ENCODE measurements at regions not wholly inside any gene's neighbourhood (a gene's known extent, or its start where the extent isn't known, plus 50 kb on each side); places are given as distances from the start of the nearest gene placed in this dataset.

DNA sequence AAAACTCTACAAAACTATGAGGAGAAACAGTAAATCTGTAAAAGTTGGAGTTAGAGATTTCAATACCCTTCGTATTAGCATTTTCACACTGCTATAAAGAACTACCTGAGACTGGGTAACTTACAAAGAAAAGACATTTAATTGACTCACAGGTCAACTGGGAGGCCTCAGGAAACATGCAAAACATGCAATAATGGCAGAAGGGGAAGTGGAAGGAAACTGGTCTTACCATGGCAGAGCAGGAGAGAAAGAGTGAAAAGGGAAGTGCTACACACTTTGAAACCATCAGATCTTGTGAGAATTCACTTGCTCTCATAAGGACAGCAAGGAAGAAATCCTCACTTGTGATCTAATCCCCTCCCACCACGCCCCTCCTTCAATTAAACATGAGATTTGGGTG, 949.9 kb downstream of the TECRL start:
- ATAC-seq (no peak), DNase-seq (ENCODE audit: low spot score) (no peak), FAIRE-seq (no peak)
- Histone ChIP-seq H3K27ac (ENCODE audit: extremely low read length, insufficient read depth, low read length) (no peak overlapping the region), H3K4me1 (ENCODE audit: insufficient read depth, low read length) (no peaks in the 10 kb centered on the region), H4K20me1 (ENCODE audit: insufficient read depth, low read length) (no peaks in the 10 kb centered on the region), H3K9ac (ENCODE audit: insufficient read depth, low read depth, low read length) (no peak overlapping the region), H3K27me3 (ENCODE audit: control insufficient read depth in 1 of 2, insufficient read depth in 2 of 2, low read length in 2 of 2) (no peaks in the 10 kb centered on the region), H3K4me2 (ENCODE audit: low read depth, low read length) (no peak overlapping the region), H3K79me2 (ENCODE audit: insufficient read depth, low read length) (no peaks in the 10 kb centered on the region), H3K9me3 (ENCODE audit: low read length) (no peaks in the 10 kb centered on the region), H3K4me3 (replicated peaks in 1 of 3; ENCODE audit: insufficient read depth in 1 of 3, low read depth in 2 of 3, low read length in 3 of 3) (no peak overlapping the region), H2AFZ (ENCODE audit: low read length) (no peak overlapping the region), H3K36me3 (replicated peaks in 1 of 2; ENCODE audit: control insufficient read depth in 1 of 2, insufficient read depth in 2 of 2, low read length in 2 of 2) (no peaks in the 10 kb centered on the region)
- ChIA-PET CTCF (ENCODE audit: low intra/inter-chr PET ratio, low total read pairs) (no interaction called here), POLR2A (no interaction called here)
- in situ Hi-C loops (cut with HindIII; ENCODE audit: extremely low pct_ligation_motif_present, low pct_unique_long_range_greater_than_20kb) (no loop called here), intact Hi-C loops (cut with micrococcal nuclease; ENCODE audit: unreplicated experiment) (no loop called here)
- 0% methylated on average over 2 of the region's 2 CpGs for WGBS (ENCODE audit: low lambda C conversion rate)
- no TSS peak for BruUV-seq (replicated peaks)
- TF ChIP-seq, protein P1, sequence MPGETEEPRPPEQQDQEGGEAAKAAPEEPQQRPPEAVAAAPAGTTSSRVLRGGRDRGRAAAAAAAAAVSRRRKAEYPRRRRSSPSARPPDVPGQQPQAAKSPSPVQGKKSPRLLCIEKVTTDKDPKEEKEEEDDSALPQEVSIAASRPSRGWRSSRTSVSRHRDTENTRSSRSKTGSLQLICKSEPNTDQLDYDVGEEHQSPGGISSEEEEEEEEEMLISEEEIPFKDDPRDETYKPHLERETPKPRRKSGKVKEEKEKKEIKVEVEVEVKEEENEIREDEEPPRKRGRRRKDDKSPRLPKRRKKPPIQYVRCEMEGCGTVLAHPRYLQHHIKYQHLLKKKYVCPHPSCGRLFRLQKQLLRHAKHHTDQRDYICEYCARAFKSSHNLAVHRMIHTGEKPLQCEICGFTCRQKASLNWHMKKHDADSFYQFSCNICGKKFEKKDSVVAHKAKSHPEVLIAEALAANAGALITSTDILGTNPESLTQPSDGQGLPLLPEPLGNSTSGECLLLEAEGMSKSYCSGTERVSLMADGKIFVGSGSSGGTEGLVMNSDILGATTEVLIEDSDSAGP (CRISPR knock-in tag; IDR thresholded peaks at IDR 0.05; ENCODE audit: borderline replicate concordance) = no peak
- TF ChIP-seq ZNF841 (CRISPR knock-in tag; IDR thresholded peaks at IDR 0.05; ENCODE audit: borderline replicate concordance) (no peak), MED8 (CRISPR knock-in tag; IDR thresholded peaks at IDR 0.05; ENCODE audit: insufficient replicate concordance) (no peak), MXI1 (IDR thresholded peaks at IDR 0.05; ENCODE audit: borderline replicate concordance, low read depth, low read length) (no peak), JARID2 (CRISPR knock-in tag; IDR thresholded peaks at IDR 0.05; ENCODE audit: insufficient replicate concordance) (no peak), SOX13 (IDR thresholded peaks at IDR 0.05) (no peak), SOX13 (CRISPR knock-in tag; conservative IDR thresholded peaks at IDR 0.05 in 1 of 2, IDR thresholded peaks at IDR 0.05 in 1 of 2) (no peak), ZNF44 (CRISPR knock-in tag; IDR thresholded peaks at IDR 0.05) (no peak), FOXA1 (IDR thresholded peaks at IDR 0.05) (no peak), FOXA1 (CRISPR knock-in tag; IDR thresholded peaks at IDR 0.05) (no peak), SMAD9 (CRISPR knock-in tag; IDR thresholded peaks at IDR 0.05) (no peak), ZFP90 (CRISPR knock-in tag; IDR thresholded peaks at IDR 0.05; ENCODE audit: borderline replicate concordance) (no peak), ZNF629 (CRISPR knock-in tag; conservative IDR thresholded peaks at IDR 0.05) (no peak), MTF2 (CRISPR knock-in tag; IDR thresholded peaks at IDR 0.05; ENCODE audit: borderline replicate concordance) (no peak)
- TF ChIP-seq, protein P2, sequence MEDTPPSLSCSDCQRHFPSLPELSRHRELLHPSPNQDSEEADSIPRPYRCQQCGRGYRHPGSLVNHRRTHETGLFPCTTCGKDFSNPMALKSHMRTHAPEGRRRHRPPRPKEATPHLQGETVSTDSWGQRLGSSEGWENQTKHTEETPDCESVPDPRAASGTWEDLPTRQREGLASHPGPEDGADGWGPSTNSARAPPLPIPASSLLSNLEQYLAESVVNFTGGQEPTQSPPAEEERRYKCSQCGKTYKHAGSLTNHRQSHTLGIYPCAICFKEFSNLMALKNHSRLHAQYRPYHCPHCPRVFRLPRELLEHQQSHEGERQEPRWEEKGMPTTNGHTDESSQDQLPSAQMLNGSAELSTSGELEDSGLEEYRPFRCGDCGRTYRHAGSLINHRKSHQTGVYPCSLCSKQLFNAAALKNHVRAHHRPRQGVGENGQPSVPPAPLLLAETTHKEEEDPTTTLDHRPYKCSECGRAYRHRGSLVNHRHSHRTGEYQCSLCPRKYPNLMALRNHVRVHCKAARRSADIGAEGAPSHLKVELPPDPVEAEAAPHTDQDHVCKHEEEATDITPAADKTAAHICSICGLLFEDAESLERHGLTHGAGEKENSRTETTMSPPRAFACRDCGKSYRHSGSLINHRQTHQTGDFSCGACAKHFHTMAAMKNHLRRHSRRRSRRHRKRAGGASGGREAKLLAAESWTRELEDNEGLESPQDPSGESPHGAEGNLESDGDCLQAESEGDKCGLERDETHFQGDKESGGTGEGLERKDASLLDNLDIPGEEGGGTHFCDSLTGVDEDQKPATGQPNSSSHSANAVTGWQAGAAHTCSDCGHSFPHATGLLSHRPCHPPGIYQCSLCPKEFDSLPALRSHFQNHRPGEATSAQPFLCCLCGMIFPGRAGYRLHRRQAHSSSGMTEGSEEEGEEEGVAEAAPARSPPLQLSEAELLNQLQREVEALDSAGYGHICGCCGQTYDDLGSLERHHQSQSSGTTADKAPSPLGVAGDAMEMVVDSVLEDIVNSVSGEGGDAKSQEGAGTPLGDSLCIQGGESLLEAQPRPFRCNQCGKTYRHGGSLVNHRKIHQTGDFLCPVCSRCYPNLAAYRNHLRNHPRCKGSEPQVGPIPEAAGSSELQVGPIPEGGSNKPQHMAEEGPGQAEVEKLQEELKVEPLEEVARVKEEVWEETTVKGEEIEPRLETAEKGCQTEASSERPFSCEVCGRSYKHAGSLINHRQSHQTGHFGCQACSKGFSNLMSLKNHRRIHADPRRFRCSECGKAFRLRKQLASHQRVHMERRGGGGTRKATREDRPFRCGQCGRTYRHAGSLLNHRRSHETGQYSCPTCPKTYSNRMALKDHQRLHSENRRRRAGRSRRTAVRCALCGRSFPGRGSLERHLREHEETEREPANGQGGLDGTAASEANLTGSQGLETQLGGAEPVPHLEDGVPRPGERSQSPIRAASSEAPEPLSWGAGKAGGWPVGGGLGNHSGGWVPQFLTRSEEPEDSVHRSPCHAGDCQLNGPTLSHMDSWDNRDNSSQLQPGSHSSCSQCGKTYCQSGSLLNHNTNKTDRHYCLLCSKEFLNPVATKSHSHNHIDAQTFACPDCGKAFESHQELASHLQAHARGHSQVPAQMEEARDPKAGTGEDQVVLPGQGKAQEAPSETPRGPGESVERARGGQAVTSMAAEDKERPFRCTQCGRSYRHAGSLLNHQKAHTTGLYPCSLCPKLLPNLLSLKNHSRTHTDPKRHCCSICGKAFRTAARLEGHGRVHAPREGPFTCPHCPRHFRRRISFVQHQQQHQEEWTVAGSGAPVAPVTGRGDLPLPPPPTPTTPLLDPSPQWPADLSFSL (CRISPR knock-in tag; IDR thresholded peaks at IDR 0.05) = no peak
- TF ChIP-seq, protein P3, sequence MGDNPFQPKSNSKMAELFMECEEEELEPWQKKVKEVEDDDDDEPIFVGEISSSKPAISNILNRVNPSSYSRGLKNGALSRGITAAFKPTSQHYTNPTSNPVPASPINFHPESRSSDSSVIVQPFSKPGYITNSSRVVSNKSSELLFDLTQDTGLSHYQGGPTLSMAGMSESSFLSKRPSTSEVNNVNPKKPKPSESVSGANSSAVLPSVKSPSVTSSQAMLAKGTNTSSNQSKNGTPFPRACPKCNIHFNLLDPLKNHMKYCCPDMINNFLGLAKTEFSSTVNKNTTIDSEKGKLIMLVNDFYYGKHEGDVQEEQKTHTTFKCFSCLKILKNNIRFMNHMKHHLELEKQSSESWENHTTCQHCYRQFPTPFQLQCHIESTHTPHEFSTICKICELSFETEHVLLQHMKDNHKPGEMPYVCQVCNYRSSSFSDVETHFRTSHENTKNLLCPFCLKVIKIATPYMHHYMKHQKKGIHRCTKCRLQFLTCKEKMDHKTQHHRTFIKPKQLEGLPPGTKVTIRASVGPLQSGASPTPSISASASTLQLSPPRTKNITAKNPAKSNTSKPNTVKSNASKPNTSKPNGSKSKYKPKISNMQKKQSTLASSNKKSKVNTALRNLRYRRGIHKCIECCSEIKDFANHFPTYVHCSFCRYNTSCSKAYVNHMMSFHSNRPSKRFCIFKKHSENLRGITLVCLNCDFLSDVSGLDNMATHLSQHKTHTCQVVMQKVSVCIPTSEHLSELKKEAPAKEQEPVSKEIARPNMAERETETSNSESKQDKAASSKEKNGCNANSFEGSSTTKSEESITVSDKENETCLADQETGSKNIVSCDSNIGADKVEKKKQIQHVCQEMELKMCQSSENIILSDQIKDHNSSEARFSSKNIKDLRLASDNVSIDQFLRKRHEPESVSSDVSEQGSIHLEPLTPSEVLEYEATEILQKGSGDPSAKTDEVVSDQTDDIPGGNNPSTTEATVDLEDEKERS (CRISPR knock-in tag; IDR thresholded peaks at IDR 0.05) = no peak

Data from HepG2 (cell line).